CD4-positive, alpha-beta T cell treated with Interleukin-12 subunit alpha and Interleukin-12 subunit beta, for 1 hour (primary cell): ENCODE measurements at regions not wholly inside any gene's neighbourhood (a gene's known extent, or its start where the extent isn't known, plus 50 kb on each side); places are given as distances from the start of the nearest gene placed in this dataset.

Source experiments
- DNase-seq: peaks from one replicate; pipeline ENCODE4 v3.0.0-alpha.2; 2020

- no peak for DNase-seq
These were observed 62.0 kb downstream of the SUCNR1 start for GRCh38 chr3:151935446-151935845.

- DNase-seq: no peak
These were observed 67.0 kb downstream of the SUCNR1 start for GRCh38 chr3:151940481-151940880.

GRCh38 chr3:151943539-151943938, 70.1 kb downstream of the SUCNR1 start:
- DNase-seq: no peak

- no peak for DNase-seq
These were observed 70.9 kb downstream of the SUCNR1 start for GRCh38 chr3:151944356-151944755.

- DNase-seq: no peak
These were observed 73.2 kb downstream of the SUCNR1 start for GRCh38 chr3:151946606-151947005.

GRCh38 chr3:151949706-151950105, 76.3 kb downstream of the SUCNR1 start:
- DNase-seq: no peak

GRCh38 chr3:151955356-151955755, 81.9 kb downstream of the SUCNR1 start:
- no peak for DNase-seq

- no peak for DNase-seq
These were observed 87.6 kb downstream of the SUCNR1 start for GRCh38 chr3:151960961-151961580.

GRCh38 chr3:151962352-151962751, 88.9 kb downstream of the SUCNR1 start:
- DNase-seq: no peak

GRCh38 chr3:151962912-151963311, 89.5 kb downstream of the SUCNR1 start:
- no peak for DNase-seq

GRCh38 chr3:151964743-151965142, 91.3 kb downstream of the SUCNR1 start:
- no peak for DNase-seq

GRCh38 chr3:151969026-151969642, 95.7 kb downstream of the SUCNR1 start:
- DNase-seq: no peak

GRCh38 chr3:151971814-151972579, 98.6 kb downstream of the SUCNR1 start:
- DNase-seq: no peak

- no peak for DNase-seq
These were observed 100.6 kb downstream of the SUCNR1 start for GRCh38 chr3:151974067-151974466.

GRCh38 chr3:151976211-151977050, 103.0 kb downstream of the SUCNR1 start:
- DNase-seq: no peak

- DNase-seq: no peak
These were observed 106.5 kb downstream of the SUCNR1 start for GRCh38 chr3:151979906-151980305.

GRCh38 chr3:151983538-151983937, 110.1 kb downstream of the SUCNR1 start:
- no peak for DNase-seq

GRCh38 chr3:151985787-151986430, 112.5 kb downstream of the SUCNR1 start:
- no peak for DNase-seq

- no peak for DNase-seq
These were observed 114.5 kb downstream of the SUCNR1 start for GRCh38 chr3:151987893-151988292.

GRCh38 chr3:151989621-151990020, 116.2 kb downstream of the SUCNR1 start:
- no peak for DNase-seq

- DNase-seq: no peak
These were observed 117.4 kb downstream of the SUCNR1 start for GRCh38 chr3:151990696-151991376.
